GM19240 (cell line): ENCODE measurements at regions not wholly inside any gene's neighbourhood (a gene's known extent, or its start where the extent isn't known, plus 50 kb on each side); places are given as distances from the start of the nearest gene placed in this dataset.
"Not testable (repeated sequence)": the region's sequence is repeated elsewhere in the genome, so short reads cannot be mapped to it uniquely, and the experiment has no call there.

Source experiments
- DNase-seq: peaks from one replicate; pipeline ENCODE4 v3.0.0; 2011; ENCODE audit warnings: low spot score; ENCODE audit not compliant: insufficient read length

DNA sequence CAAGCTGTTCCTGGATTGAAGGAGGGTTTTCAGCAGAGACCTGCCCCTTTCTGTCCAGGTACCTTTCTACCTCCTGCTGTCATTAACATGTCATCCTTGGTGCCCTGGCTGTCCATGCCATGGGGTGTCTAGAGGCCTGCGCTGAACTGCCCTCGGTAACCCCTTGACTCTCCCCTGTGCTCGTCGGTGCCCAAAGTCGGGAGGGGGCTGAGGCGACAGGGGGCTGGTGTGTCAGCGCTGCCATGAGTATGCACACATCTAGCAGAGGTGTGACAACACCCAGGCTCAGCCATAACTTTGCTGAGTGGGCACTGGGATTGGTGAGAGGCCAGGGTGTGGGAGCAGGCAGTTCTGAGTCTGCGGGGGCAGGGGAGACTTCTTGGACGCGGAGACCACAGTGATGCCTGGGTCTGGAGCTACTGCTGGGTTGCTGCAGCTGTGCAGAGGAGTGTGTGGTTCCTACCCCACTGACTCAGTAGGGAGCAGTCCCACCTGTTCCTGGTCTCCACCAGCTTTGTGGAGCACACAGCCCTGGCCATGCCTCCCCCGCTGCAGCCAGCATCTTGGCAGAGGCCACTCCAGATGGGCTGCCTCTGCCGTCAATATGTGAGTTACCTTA is 376.2 kb upstream of the SEMA3C start:
- DNase-seq: no peak

DNA sequence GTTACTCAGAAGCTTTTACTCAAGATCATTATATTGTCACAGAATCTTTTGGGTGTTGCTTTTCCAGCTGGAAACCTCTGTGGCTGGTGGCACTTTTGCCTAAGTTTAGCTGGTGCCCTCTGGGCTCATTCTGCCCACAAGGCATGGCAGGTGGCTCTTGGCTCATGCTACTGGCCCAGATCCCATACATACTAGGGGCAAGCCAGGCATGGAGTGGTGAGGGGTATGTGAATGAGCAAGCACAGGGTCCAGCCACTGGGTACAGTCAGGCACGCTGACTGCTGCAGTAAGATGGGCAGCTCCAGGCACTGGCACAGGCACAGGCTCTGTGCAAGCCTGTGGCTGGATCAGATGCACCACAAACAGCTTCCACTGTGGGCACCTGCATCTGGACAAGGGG is 375.0 kb upstream of the SEMA3C start:
- no peak for DNase-seq

GRCh38 chr7:81286754-81287153 is 367.9 kb upstream of the SEMA3C start:
- not testable (repeated sequence) for DNase-seq

DNA sequence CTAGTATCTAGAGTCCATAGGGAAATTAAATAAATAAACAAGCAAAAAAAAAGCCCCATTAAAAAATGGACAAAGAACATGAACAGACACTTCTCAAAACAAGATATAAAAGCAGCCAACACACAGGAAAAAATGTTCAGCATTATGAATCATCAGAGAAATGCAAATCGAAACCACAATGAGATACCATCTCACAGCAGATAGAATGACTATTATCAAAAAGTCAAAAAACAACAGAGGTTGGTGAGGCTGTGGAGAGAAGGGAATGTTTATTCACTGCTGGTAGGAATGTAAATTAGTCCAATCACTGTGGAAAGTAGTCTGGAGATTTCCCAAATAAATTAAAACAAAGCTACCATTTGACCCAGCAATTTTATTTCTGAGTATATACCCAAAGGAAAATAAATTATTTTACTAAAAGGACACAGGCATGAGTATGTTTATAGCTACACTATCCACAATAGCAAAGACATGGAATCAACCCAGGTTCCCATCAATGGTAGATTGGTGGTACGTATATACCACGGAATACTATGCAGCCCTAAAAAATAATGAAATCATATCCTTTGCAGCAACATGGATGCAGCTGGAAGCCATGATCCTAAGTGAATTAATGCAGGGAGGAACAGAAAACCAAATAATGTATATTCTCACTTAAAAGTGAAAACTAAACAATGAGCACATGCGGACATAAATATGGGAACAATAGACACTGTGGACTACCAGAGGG is 366.5 kb upstream of the SEMA3C start:
- DNase-seq: no peak

GRCh38 chr7:81284576-81284975 is 365.7 kb upstream of the SEMA3C start:
- DNase-seq: no peak

DNA sequence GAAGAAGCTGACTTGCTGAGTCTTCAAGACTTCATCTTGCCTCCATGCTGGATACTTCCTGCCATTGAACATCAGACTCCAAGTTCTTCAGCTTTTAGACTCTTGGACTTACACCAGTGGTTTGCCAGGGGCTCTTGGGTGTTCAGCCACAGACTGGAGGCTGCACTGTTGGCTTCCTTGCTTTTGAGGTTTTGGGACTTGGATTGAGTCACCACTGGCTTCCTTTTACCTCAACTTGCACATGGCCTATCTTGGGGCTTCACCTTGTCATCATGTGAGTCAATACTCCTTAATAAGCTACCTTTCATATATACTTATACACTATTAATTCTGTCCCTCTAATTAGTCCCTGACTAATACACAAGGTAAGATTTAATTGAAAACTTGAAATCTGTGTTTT is 361.7 kb upstream of the SEMA3C start:
- no peak for DNase-seq

DNA sequence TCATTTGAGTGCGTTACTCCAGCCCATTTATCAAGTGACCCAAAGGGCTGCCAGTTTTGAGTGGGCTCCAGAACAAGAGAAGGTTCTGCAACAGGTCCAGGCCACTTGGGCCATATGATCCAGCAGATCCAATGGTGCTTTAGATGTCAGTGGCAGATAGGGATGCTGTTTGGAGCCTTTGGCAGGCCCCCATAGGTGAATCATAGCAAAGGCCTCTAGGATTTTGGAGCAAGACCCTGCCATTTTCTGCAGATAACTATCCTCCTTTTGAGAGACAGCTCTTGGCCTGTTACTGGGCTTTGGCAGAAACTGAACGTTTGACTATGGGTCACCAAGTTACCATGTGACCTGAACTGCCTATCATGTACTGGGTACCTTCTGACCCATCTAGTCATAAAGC is 358.8 kb upstream of the SEMA3C start:
- DNase-seq: no peak

- DNase-seq: no peak
Measured at GRCh38 chr7:81273601-81274397, 354.9 kb upstream of the SEMA3C start.

DNA sequence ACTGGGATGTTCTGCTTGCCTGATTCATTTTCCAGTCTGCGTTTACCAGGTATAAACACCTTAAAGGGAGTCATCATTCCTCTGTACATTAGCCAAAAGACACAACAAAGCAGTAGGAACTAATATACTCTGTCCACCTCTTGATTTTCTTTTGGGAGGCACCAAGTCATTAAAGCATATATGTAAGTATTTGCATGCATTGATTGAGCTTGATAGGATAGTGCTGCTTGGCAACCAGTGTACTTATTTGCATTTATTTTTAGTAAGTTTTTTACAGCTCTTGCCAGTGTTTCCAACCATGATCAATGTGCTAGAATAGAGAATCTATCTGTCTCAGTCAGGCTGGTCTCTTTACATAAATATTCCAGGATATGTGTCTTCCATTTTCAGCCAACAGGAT is 353.3 kb upstream of the SEMA3C start:
- DNase-seq: no peak

DNA sequence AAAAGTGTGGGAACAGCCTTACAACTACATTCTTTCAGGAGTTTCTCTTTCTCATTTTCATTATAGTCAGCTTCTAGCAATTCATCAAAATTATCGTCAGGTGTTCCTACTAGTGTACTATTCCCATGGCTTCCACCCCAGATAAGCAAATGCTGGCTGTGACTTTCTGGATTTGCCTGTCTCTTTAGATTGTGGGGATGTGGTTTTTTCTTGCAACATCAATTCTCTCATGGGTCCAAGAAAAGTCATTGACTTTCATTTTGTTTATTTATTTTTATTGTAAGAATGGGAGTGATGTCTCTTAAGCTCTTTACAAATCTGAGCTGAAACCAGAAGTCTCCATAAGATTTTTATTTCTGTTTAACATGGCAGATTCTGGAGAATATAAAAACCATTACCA is 349.7 kb upstream of the SEMA3C start:
- no peak for DNase-seq

GRCh38 chr7:81267508-81267907 is 348.7 kb upstream of the SEMA3C start:
- DNase-seq: no peak

DNA sequence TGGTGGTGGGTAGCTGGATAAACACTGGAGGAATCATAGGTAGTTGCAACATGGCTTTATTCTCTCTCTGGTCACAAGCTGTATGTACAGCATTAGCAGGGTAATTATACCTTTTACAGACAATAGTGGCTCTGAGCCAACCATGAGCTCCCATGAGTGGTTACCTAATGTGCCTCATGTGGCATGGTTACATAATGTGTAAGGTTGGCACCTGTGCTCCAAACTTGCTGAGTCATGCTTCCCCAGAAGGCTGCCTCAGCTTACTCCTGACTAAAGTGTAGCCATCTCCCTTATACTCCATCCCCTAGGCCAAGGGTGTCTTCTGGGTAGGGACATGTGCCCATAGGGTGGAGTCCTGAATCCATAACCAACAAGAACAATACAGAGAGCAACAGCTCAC is 345.3 kb upstream of the SEMA3C start:
- DNase-seq: no peak

DNA sequence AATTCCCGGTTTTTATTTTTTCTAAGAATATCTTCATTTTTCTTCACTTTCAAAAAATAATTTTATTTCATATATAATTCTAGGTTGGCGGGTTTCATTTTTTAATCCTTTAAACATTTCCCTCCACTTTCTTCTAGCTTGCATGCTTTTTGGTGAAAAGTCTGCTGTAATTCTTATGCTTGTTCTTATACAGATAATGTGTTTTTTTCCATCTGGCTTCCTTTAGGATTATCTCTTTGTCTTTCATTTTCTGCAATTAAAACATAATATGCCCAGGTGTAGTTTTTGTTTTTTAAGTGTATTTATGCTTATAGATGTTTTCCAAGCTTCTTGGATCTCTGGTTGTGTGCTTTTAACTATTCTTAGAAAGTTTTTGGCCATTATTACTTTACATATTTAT is 341.3 kb upstream of the SEMA3C start:
- no peak for DNase-seq

GRCh38 chr7:81256991-81257390 is 338.1 kb upstream of the SEMA3C start:
- DNase-seq: no peak

DNA sequence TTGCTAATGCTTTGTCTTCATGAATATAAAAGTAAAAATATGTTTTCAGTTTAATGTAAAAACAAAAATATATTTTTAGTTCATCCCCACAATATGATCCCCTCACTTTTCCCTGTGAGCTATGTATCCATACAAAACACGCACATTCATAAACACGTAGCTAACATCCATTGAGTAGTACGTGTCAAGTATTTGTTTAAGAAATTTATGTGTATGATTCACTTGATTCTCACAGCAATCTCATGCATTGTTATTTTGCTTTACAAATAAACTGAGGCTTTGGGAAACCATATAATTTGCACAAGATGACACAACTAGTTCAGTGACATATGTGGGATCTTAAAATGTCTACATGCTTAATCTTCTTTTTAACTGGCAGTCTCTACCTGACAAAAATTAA is 329.6 kb upstream of the SEMA3C start:
- DNase-seq: no peak

DNA sequence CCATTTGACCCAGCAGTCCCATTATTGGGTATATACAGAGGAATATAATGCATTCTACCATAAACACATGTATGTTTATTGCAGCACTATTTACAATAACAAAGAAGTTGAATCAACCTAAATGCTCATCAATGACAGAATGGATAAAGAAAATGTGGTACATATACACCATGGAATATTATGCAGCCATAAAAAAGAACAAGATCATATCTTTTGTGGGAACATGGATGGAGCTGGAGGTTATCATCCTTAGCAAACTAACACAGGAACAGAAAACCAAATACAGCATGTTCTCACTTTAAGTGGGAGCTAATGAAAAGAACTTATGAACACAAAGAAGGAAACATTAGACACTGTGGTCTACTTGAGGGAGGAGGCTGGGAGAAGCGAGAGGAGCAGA is 328.5 kb upstream of the SEMA3C start:
- DNase-seq: not testable (repeated sequence)

GRCh38 chr7:81245353-81245752 is 326.5 kb upstream of the SEMA3C start:
- DNase-seq: no peak

DNA sequence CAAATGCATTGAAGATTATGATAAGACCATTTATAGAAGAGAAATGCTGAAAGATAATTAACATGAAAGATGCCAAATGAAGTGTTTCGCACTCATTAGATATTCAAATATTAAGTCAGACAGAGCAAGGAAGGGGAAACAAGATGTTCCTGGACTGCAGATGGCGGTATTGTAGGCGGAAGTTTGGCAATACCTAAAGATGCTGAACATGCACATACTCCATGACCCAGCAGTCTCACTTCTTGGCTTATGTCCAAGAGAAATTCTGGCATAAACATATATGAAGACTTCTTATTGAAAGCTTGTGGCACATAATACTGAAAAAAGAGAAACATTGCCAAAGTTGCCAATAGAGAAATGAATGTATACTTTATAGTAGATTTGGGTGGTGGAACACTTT is 325.4 kb upstream of the SEMA3C start:
- no peak for DNase-seq

DNA sequence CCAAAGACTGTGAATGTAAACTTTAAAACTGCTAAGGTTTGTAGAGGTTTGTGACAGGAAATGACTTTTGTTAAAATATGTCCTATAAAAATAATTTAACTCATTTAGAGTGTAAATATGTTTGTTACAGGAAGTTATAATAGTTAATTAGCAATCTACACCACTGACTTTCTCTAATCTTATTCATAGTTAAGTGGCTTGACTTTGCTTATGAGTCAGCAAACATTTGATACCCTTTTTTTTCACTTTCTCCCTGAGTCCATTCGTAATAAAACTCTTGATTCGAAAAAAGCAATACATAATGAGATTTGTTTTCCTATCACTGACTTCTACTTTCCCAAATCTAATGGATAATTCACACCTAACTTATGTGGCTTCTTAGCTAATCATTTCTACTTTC is 317.7 kb upstream of the SEMA3C start:
- DNase-seq: no peak

DNA sequence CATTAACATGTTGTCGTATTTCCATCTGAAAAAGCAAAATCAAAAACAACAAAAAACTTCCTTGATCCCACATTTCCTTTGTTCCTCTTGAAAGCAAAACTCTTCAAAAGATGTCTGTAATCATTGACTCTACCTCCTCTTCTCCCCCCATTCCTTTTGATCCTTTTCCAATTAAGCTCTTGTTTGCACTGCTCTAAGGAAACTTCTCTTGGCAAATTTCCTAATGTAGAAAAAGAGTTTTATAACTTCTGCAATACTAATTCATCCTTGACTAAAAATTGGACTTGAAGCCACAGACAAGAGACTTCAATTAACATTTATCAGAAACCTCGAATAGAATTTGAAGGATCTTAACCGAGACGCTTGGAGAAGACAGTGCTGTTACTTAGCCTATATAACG is 317.1 kb upstream of the SEMA3C start:
- DNase-seq: no peak

DNA sequence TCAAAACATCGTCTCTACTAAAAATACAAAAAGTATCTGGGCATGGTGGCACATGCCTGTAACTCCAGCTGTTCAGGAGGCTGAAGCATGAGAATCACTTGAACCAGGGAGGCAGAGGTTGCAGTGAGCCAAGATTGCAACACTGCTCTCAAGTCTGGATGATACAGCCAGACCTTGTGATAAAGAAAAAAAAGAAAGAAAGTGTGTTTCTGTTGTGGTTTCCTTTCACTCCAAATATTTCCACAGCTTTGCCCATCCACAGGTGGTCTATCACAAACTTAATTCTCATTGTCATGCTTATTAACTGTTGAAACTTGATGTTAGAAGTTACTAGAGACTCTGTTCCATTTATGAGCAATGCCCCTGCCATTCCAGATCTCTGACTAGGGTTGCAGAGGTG is 316.0 kb upstream of the SEMA3C start:
- no peak for DNase-seq

GRCh38 chr7:81233208-81233940 is 314.5 kb upstream of the SEMA3C start:
- DNase-seq: no peak
